ENCODE measurements at regions not wholly inside any gene's neighbourhood (a gene's known extent, or its start where the extent isn't known, plus 50 kb on each side); places are given as distances from the start of the nearest gene placed in this dataset.
A peak's percentile ranks its signal among the peaks of the same experiment; 100 is the strongest.

GRCh38 chr6:139602577-139602976 is 228.1 kb upstream of the CITED2 start:
- H2AFZ ChIP-seq (ENCODE audit: low read depth, low read length) = no peak overlapping the region
- H2BK15ac ChIP-seq (ENCODE audit: low read depth, poor library complexity, severe bottlenecking) = peak overlapping the region; percentile 67
- no peak overlapping the region for H2AK5ac ChIP-seq (ENCODE audit: low read length, severe bottlenecking)
- no peak overlapping the region for H3K4me3 ChIP-seq (ENCODE audit: insufficient read depth in 1 of 2, low read depth in 1 of 2, low read length in 2 of 2)
- peak overlapping the region in 1 of 2 experiments; percentile 40 for H3K23ac ChIP-seq (ENCODE audit: low read length in 2 of 2)
- H3K4ac ChIP-seq (ENCODE audit: low read depth in 1 of 2, low read length in 2 of 2) = peak overlapping the region; percentile 57 to 93
- H2BK5ac ChIP-seq (ENCODE audit: low read depth, low read length, poor library complexity, severe bottlenecking) = peak overlapping the region; percentile 9
- no peak overlapping the region for H3K14ac ChIP-seq (ENCODE audit: low read length in 2 of 2)
- peaks cover 10% of the 10 kb centered on the region for H3K9me3 ChIP-seq (ENCODE audit: control insufficient read depth, low read length)
- peak overlapping the region; percentile 14 for H4K91ac ChIP-seq (ENCODE audit: low read length)
- H2BK12ac ChIP-seq (ENCODE audit: low read length in 2 of 2) = peak overlapping the region; percentile 69 to 97
- H3K36me3 ChIP-seq (ENCODE audit: control insufficient read depth in 1 of 2, insufficient read depth in 2 of 2, low read depth in 1 of 2, low read length in 2 of 2) = no peaks in the 10 kb centered on the region
- peaks cover 2% of the 10 kb centered on the region for H3K4me1 ChIP-seq (ENCODE audit: control insufficient read depth, insufficient read depth, low read depth, low read length)
- peak overlapping the region; percentile 58 to 80 for H3K18ac ChIP-seq (ENCODE audit: low read depth in 1 of 2, low read length in 2 of 2)
- no peak overlapping the region for H3K9ac ChIP-seq (ENCODE audit: low read length)
- H4K8ac ChIP-seq (ENCODE audit: low read length) = peak overlapping the region; percentile 63
- no peak overlapping the region for H3K4me2 ChIP-seq (ENCODE audit: low read length, poor library complexity, severe bottlenecking)
- H3K27me3 ChIP-seq (ENCODE audit: control insufficient read depth in 1 of 2, insufficient read depth in 1 of 2, low read length in 2 of 2) = no peaks in the 10 kb centered on the region
- 44% methylated on average over 2 of the region's 2 CpGs for WGBS
- peak overlapping the region; percentile 88 for H2BK120ac ChIP-seq (ENCODE audit: low read depth, low read length)
- no peak overlapping the region for H3K27ac ChIP-seq (ENCODE audit: low read length, poor library complexity, severe bottlenecking)
- no peaks in the 10 kb centered on the region for H3K79me1 ChIP-seq (replicated peaks; ENCODE audit: low read length, poor library complexity, severe bottlenecking)
- DNase-seq = no peak

- Histone ChIP-seq H3K36me3 (ENCODE audit: control insufficient read depth in 1 of 2, insufficient read depth in 2 of 2, low read depth in 1 of 2, low read length in 2 of 2) (no peaks in the 10 kb centered on the region), H3K4me2 (ENCODE audit: low read length, poor library complexity, severe bottlenecking) (no peak overlapping the region), H3K23ac (ENCODE audit: low read length in 2 of 2) (no peak overlapping the region), H3K14ac (ENCODE audit: low read length in 2 of 2) (no peak overlapping the region), H2BK12ac (ENCODE audit: low read length in 2 of 2) (no peak overlapping the region), H3K4me1 (ENCODE audit: control insufficient read depth, insufficient read depth, low read depth, low read length) (peaks cover 2% of the 10 kb centered on the region), H3K4ac (ENCODE audit: low read depth in 1 of 2, low read length in 2 of 2) (peak overlapping the region in 1 of 2 experiments; percentile 59), H4K8ac (ENCODE audit: low read length) (no peak overlapping the region), H3K9ac (ENCODE audit: low read length) (no peak overlapping the region), H2AK5ac (ENCODE audit: low read length, severe bottlenecking) (no peak overlapping the region), H3K9me3 (ENCODE audit: control insufficient read depth, low read length) (peaks cover 5% of the 10 kb centered on the region), H3K79me1 (replicated peaks; ENCODE audit: low read length, poor library complexity, severe bottlenecking) (no peaks in the 10 kb centered on the region), H3K27ac (ENCODE audit: low read length, poor library complexity, severe bottlenecking) (no peak overlapping the region), H2AFZ (ENCODE audit: low read depth, low read length) (no peak overlapping the region), H2BK120ac (ENCODE audit: low read depth, low read length) (no peak overlapping the region), H3K18ac (ENCODE audit: low read depth in 1 of 2, low read length in 2 of 2) (no peak overlapping the region), H3K27me3 (ENCODE audit: control insufficient read depth in 1 of 2, insufficient read depth in 1 of 2, low read length in 2 of 2) (no peaks in the 10 kb centered on the region), H2BK15ac (ENCODE audit: low read depth, poor library complexity, severe bottlenecking) (no peak overlapping the region), H3K4me3 (ENCODE audit: insufficient read depth in 1 of 2, low read depth in 1 of 2, low read length in 2 of 2) (no peak overlapping the region), H4K91ac (ENCODE audit: low read length) (no peak overlapping the region), H2BK5ac (ENCODE audit: low read depth, low read length, poor library complexity, severe bottlenecking) (no peak overlapping the region)
- no peak for DNase-seq
- WGBS = 88% methylated on average over 2 of the region's 2 CpGs
Observed at GRCh38 chr6:139600919-139601475, 226.5 kb upstream of the CITED2 start.

GRCh38 chr6:139600343-139600742 is 225.9 kb upstream of the CITED2 start:
- H3K27me3 ChIP-seq (ENCODE audit: control insufficient read depth in 1 of 2, insufficient read depth in 1 of 2, low read length in 2 of 2) = no peaks in the 10 kb centered on the region
- H3K9ac ChIP-seq (ENCODE audit: low read length) = no peak overlapping the region
- no peak overlapping the region for H2BK120ac ChIP-seq (ENCODE audit: low read depth, low read length)
- no peak overlapping the region for H2AK5ac ChIP-seq (ENCODE audit: low read length, severe bottlenecking)
- H3K4me1 ChIP-seq (ENCODE audit: control insufficient read depth, insufficient read depth, low read depth, low read length) = peaks cover 2% of the 10 kb centered on the region
- H3K4me2 ChIP-seq (ENCODE audit: low read length, poor library complexity, severe bottlenecking) = no peak overlapping the region
- H3K4me3 ChIP-seq (ENCODE audit: insufficient read depth in 1 of 2, low read depth in 1 of 2, low read length in 2 of 2) = no peak overlapping the region
- no peak overlapping the region for H2BK12ac ChIP-seq (ENCODE audit: low read length in 2 of 2)
- no peak for DNase-seq
- no peak overlapping the region for H2AFZ ChIP-seq (ENCODE audit: low read depth, low read length)
- no peak overlapping the region for H2BK15ac ChIP-seq (ENCODE audit: low read depth, poor library complexity, severe bottlenecking)
- no peak overlapping the region for H3K4ac ChIP-seq (ENCODE audit: low read depth in 1 of 2, low read length in 2 of 2)
- H4K8ac ChIP-seq (ENCODE audit: low read length) = no peak overlapping the region
- H3K36me3 ChIP-seq (ENCODE audit: control insufficient read depth in 1 of 2, insufficient read depth in 2 of 2, low read depth in 1 of 2, low read length in 2 of 2) = no peaks in the 10 kb centered on the region
- H3K23ac ChIP-seq (ENCODE audit: low read length in 2 of 2) = no peak overlapping the region
- no peaks in the 10 kb centered on the region for H3K9me3 ChIP-seq (ENCODE audit: control insufficient read depth, low read length)
- H3K27ac ChIP-seq (ENCODE audit: low read length, poor library complexity, severe bottlenecking) = no peak overlapping the region
- no peak overlapping the region for H3K14ac ChIP-seq (ENCODE audit: low read length in 2 of 2)
- H3K79me1 ChIP-seq (replicated peaks; ENCODE audit: low read length, poor library complexity, severe bottlenecking) = no peaks in the 10 kb centered on the region
- no peak overlapping the region for H4K91ac ChIP-seq (ENCODE audit: low read length)
- WGBS = 95% methylated on average over 3 of the region's 3 CpGs
- H2BK5ac ChIP-seq (ENCODE audit: low read depth, low read length, poor library complexity, severe bottlenecking) = no peak overlapping the region
- no peak overlapping the region for H3K18ac ChIP-seq (ENCODE audit: low read depth in 1 of 2, low read length in 2 of 2)

GRCh38 chr6:139597771-139598755 is 223.6 kb upstream of the CITED2 start:
- Histone ChIP-seq H4K8ac (ENCODE audit: low read length) (peak overlapping the region; percentile 61), H3K4me3 (ENCODE audit: insufficient read depth in 1 of 2, low read depth in 1 of 2, low read length in 2 of 2) (peak overlapping the region in 1 of 2 experiments; percentile 40), H2BK120ac (ENCODE audit: low read depth, low read length) (no peak overlapping the region), H2BK5ac (ENCODE audit: low read depth, low read length, poor library complexity, severe bottlenecking) (no peak overlapping the region), H3K4me2 (ENCODE audit: low read length, poor library complexity, severe bottlenecking) (no peak overlapping the region), H3K79me1 (replicated peaks; ENCODE audit: low read length, poor library complexity, severe bottlenecking) (no peaks in the 10 kb centered on the region), H2AFZ (ENCODE audit: low read depth, low read length) (no peak overlapping the region), H3K18ac (ENCODE audit: low read depth in 1 of 2, low read length in 2 of 2) (peak overlapping the region; percentile 48 to 77), H3K23ac (ENCODE audit: low read length in 2 of 2) (no peak overlapping the region), H3K9me3 (ENCODE audit: control insufficient read depth, low read length) (no peaks in the 10 kb centered on the region), H3K14ac (ENCODE audit: low read length in 2 of 2) (no peak overlapping the region), H3K36me3 (ENCODE audit: control insufficient read depth in 1 of 2, insufficient read depth in 2 of 2, low read depth in 1 of 2, low read length in 2 of 2) (no peaks in the 10 kb centered on the region), H2BK12ac (ENCODE audit: low read length in 2 of 2) (peak overlapping the region in 1 of 2 experiments; percentile 82), H3K27ac (ENCODE audit: low read length, poor library complexity, severe bottlenecking) (peak overlapping the region; percentile 68), H2BK15ac (ENCODE audit: low read depth, poor library complexity, severe bottlenecking) (peak overlapping the region; percentile 87), H2AK5ac (ENCODE audit: low read length, severe bottlenecking) (peak overlapping the region; percentile 63), H3K4ac (ENCODE audit: low read depth in 1 of 2, low read length in 2 of 2) (peak overlapping the region in 1 of 2 experiments; percentile 80), H3K4me1 (ENCODE audit: control insufficient read depth, insufficient read depth, low read depth, low read length) (peaks cover 5% of the 10 kb centered on the region), H3K27me3 (ENCODE audit: control insufficient read depth in 1 of 2, insufficient read depth in 1 of 2, low read length in 2 of 2) (no peaks in the 10 kb centered on the region), H3K9ac (ENCODE audit: low read length) (peak overlapping the region; percentile 82), H4K91ac (ENCODE audit: low read length) (peak overlapping the region; percentile 46)
- DNase-seq = peak; percentile 88
- WGBS = 46% methylated on average over 4 of the region's 7 CpGs
